ENCODE measurements at regions not wholly inside any gene's neighbourhood (a gene's known extent, or its start where the extent isn't known, plus 50 kb on each side); places are given as distances from the start of the nearest gene placed in this dataset.
A peak's percentile ranks its signal among the peaks of the same experiment; 100 is the strongest.
"Not testable (repeated sequence)": the region's sequence is repeated elsewhere in the genome, so short reads cannot be mapped to it uniquely, and the experiment has no call there.

DNA sequence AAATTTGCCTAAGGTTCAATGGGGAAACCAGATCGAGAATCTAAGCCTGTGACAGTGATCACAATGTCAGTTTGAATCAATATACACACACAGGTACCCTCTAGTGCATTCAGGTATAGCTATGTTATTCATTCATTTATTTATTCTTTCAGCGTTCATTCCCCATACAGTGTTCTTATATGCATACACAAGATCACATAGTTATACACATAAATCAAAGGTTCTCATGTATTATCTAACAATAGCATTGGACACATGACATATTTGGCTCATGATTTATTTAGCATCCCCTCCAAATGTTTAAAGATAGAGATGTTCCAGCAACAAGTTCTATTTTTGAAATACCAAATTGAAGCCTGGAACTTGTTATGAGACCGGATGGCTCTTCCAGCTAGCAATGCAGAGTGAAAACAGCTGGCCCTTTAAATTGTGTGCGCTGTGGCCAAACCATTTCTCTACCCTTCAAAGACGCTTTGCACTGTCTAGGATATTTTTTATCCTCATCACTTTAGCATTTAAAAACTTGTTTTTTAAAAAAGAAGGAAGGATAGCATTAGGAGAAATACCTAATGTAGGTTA, 131.0 kb downstream of the ATXN3L start:
- no peak for DNase-seq (ENCODE audit: low read depth in 2 of 2)

DNA sequence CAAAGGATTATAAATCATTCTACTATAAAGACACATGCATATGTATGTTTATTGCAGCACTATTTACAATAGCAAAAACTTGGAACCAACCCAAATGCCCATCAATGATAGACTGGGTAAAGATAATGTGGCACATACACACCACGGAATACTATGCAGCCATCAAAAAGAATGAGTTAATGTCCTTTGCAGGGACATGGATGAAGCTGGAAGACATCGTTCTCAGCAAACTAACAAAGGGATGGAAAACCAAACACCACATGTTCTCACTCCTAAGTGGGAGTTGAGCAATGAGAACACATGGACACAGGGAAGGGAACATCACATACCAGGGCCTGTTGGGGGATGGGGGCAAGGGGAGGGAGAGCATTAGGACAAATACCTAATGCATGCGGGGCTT, 133.2 kb downstream of the ATXN3L start:
- not testable (repeated sequence) for DNase-seq (ENCODE audit: low read depth in 2 of 2)

DNA sequence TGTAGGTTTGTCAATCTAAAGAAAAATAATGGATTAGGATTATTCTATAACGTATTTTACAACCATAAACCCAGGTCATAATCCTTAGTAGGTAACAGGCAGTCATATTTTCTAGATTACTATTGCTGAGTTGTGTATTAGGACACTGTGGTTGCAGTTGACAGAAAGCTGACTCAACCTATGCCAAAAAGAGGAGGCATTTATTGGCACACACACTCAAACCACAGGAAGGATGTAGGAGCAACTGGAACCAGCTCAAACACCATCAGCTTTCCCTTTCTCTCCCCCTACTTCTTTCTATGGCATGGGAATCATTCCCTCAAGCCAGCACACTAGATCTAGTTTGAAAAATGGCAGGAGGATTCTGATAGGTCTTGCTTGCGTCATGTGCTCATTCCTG, 136.4 kb upstream of the FAM9C start:
- DNase-seq (ENCODE audit: low read depth in 2 of 2) = no peak

DNA sequence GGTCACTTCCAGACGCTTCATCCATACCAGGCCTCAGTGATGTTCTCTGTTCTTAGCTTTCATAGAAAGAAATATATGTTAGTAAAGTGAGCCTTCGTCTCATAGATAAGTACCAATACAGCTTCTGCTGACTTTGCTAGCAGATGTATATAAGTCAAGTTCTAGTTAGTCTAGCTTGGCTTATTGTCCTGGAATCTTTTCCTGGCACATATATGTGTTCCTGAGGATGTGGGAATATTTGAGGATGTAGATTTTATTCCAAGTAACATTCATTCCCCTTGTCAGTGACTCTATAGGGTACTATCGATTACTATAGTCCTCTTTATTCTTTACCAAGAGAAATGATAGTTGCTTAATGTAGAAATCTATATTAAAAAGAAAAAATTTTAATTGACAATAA, 135.2 kb upstream of the FAM9C start:
- DNase-seq (ENCODE audit: low read depth in 2 of 2) = no peak

DNA sequence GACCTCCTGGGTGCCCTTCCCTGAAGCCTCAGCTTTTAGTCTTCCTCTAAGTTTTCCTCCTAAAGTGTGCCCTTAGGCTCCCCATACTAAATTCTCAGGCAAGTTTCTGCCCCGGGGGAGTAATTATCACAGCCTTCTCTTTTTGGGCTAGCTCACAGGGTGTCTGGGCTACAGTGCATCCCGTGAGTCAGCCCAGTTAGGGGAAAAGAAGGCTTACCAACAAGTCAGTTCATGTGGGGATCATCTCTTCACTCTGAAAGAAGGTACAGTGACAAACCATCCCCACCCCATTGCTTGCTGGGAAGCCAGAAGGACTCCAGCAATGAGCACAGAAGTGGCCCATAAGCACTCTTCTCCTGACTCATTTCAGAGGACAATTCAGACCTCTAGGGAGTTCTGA, 134.7 kb upstream of the FAM9C start:
- DNase-seq (ENCODE audit: low read depth in 2 of 2) = no peak

DNA sequence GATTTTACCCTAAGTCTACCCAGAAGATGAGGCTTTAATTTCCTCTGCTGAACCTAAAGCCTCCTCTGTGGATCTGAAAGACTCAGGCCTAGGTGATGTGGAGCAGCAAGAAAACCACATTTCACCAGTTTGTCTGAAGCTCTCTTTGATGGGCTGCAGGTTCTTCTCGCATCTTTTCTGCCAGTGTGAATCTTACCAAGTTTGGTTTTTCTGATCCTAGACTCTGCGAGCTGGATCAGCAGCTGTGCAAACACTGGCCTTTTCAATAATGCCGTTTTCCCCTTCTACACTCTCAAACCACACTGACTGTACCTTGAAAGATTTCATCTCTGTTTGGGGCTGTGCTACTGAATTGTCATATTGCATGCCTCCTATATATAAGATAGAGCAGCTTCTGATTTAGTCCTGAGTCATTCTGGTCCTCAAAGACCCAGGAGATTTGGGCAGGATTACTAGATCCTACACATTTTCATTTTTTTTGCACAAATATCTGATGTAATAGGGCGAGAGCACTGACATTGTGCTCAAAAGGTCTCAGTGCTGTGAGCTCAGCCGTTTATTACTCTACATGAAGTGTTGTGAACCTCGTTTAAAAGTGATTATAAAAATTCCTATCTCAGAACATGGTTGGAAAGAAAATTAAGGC, 133.6 kb upstream of the FAM9C start:
- no peak for DNase-seq (ENCODE audit: low read depth in 2 of 2)

DNA sequence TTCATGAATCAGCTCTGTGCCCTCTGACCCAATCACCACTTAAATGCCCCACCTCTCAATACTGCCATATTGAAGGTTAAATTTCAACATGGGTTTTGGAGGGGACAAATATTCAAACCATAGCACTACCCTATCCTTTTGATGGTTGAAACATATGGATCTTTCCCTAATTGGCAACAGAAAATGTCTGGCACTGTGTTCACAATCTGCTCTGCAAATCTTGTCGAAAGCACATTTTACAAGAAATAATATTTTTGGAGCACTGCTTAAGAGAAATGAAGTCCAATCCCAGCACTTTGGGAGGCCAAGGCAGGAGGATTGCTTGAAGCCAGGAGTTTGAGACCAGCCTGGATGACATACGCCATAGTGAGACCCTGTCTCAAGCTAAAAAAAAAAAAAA, 130.6 kb upstream of the FAM9C start:
- DNase-seq (ENCODE audit: low read depth in 2 of 2) = no peak

DNA sequence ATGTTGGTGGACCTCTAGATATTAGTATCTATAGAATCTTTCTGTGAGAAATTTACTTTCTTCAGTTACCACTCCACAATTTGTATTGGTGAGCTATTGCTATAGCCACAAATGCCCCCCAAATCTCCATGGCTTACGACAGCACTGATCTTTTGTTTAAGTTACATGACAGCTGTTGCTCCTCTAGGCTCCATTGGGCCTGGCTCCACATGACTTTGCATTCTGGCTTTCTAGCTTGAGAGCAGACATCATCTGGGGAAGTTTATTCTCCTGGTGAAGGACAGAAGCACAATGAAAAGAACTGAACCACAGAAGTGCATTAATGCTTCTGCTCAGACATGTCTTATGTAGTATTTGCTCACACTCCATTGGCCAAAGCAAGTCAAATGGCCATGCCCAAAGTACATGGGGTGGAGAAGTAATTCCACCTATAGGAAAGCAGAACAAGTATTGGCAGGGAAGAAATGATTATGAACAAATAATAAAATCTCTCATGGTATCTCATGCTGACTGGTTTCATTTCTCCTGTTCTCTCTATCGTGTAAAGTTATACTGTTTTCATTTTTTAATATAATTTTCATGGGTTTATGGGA, 126.6 kb upstream of the FAM9C start:
- no peak for DNase-seq (ENCODE audit: low read depth in 2 of 2)

DNA sequence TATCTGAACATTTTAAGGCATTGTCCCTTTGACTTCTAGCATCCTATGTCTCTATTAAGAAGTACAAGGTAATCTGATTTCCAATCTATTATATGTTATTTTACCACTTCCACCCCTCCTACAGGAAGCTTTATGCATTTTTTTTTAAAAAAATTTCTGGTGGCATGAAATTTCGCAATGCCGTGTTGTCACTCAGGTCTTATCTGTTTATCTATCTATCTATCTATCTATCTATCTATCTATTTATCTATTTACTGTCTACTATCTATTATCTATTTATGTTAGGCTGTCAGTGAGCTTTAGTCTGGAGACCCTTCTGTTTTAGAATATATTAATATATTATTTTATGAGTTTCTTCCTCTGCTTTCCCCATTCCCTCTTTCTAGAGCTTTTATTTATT, 125.3 kb upstream of the FAM9C start:
- no peak for DNase-seq (ENCODE audit: low read depth in 2 of 2)

DNA sequence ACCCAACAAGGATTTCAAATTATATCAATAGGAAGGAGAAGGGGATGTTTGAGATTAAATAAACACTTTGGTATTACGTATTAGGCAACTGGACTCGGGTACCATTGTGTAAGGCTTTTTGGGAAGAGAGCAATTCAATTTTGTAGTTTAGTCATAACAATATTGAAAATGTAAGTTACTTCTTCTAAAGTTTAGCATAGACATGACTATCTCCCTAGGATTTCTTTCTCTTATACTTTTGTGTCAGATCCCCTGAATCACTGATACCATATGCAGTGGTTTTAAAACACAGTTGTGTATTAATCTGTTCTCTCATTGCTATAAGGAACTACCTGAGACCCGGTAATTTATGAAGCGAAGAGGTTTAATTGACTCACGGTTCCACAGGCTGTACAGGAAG, 123.8 kb upstream of the FAM9C start:
- DNase-seq (ENCODE audit: low read depth in 2 of 2) = no peak

DNA sequence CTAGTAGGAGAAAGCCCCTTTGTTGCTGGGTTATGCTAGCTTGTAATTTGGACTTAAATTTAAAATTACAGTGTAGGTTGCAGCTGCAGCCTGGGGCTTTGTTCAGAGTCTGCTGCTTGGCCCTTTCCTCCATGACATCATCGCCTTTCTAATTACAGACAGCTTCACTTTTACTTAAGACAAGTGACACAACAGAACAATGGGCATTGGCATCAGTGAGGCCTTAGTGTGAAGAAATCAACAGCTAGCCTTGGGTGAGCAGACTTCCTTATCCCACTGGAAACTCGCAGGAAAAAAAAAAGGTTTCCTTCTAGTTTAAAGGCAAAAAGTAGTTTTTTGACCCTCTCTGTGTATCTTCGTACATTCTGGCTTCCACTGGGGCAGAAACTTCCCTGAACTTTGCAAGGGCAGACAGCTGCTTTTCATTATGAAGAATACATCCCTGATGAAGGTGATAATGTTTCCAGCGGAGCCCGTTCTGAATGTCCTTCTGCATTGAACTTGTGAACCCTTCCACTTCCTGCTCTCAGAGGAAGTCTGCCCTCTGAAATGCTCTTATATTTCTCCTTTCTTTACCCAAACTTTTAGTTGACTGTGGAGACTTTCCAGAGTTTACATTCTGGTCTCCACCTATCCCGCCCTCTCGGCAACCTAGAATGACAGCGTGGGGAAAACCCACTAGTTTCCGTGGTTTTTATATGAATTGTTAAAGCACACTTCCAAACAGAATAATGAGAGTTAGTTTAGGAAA, 123.2 kb upstream of the FAM9C start:
- peak in 1 of 2 experiments; percentile 6 for DNase-seq (ENCODE audit: low read depth in 2 of 2)

DNA sequence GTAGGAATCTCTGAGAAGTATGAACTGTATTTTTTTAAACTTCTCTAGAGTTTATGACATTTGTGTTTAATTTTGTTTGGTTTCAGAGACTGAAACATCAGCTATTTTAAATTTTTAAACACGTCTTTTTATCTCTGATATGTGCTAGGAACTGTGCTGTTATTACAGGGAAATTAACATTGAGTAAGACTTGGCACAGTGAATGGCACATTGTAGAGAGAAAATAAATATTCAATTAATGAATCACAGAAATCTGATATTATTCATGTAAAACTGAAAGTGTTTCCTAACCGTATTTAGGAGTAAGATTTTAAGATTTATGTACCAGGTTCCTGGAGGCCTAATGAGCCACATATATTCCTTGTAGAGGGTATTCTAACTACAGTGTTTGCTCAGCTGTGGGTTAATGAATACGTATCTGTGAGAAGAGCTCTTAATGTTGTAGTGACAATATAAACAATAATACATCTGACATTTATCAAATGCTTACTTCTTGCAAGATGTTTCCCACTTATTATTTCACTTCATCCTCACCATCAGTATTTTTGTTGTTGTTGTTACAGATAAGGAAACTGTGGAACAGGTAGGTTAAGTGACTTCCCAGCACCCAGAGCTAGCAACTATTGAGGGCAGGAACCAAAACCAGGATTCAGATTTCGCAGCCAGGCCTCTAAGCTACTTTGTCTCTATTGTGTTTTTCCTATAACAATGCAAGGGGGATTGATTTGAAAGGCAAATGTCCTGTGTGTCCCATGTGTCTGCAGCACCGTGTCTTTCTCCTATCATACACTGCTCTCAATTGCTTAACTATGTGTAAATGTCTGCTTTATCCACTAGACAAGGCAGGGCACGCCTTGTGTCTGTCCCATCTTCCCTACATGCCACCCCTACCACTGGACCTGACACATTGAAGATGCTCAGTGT, 121.1 kb upstream of the FAM9C start:
- DNase-seq (ENCODE audit: low read depth in 2 of 2) = no peak

DNA sequence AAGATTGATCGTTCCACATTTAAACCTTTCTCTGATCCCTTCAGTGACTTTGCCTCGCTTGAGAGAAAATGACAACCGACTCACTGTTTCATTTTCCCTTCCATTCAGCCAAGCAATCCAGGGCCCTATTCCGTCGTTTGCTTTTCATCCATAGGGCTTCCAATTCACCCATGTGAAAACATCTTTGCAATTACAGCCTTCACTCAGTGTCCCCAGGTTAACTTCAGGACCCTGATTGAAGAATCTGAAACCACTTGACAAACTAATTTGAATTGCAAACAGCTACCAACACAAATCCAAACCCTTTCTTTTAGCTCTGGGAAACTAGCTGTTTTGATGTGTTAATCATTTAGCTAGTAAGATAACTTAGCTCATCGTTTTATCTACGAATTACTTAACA, 120.2 kb upstream of the FAM9C start:
- DNase-seq (ENCODE audit: low read depth in 2 of 2) = no peak

DNA sequence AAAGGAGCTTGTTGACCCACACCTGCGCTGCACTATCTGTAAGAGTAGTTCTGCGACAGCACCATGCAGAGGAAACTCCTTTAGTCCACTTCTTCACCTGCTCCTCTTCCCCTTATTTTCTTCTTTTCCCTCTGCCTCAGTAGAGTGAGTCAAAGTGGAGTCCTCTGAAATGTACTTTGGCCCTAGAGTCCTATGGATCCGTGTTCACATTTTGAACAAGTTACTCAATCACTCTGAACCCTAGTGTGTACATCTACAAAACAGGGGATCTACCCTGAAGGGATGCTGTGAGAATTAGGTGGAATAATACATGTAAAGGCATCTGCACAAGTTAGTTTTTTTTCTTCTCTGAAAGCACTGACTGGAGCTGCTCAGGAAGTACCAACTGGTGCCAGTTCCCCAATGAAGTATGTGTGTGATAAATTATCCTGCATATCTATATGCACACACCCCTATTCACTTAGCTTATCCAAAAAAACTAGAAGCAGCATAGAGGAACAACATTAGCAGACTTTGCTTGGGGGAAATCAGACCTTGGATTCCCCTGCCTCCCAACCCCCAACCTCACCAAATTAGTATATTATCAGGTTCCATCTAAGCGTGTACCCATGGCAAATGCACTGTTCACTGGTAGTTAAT, 118.5 kb upstream of the FAM9C start:
- DNase-seq (ENCODE audit: low read depth in 2 of 2) = no peak

DNA sequence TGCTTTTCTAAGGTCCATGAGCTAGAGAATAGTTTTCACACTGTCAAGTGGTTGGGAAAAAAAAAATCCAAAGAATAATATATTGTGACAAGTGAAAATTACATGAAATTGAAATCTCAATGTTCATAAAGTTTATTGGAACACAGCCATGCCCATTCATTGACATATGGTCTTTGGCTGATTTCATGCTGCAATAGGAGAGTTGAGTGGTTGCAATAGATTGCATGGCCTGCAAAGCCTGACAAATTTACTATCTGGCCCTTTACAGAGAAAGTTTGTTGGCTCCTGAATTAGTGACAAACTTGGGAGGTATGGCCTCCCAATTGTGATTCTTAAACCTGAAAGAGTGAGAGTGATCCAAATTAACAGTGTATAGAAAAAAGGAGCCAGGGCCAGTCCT, 115.5 kb upstream of the FAM9C start:
- DNase-seq (ENCODE audit: low read depth in 2 of 2) = no peak

DNA sequence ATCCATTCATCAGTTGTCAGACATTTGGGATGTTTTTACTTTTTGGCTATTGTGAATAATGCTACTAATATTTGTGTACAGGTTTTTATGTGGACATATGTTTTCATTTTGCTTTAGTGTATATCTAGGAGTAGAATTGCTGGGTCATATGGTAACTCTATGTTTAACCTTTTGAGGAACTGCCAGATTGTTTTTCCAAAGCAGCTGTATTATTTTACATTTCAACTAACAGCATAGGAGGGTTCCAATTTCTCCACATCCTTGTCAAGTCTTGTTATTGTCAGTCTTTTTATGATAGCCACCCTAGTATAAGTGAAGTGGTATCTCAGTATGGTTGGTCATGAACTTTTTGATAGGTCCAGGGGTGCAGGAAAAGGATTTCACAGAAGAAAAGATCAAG, 114.5 kb upstream of the FAM9C start:
- DNase-seq (ENCODE audit: low read depth in 2 of 2) = no peak

DNA sequence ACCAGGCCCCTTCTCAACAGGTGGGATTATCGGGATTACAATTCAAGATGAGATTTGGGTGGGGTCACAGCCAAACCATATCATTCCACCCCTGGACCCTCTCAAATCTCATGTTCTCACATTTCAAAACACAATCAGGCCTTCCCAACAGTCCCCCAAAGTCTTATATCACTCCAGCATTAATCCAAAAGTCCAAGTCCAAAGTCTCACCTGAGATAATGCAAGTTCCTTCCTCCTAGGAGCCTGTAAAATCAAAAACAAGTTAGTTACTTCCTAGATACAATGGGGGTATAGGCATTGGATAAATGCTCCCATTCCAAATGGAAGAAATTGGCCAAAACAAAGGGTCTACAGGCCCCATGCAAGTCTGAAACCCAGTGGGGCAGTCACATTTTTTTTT, 111.1 kb upstream of the FAM9C start:
- not testable (repeated sequence) for DNase-seq (ENCODE audit: low read depth in 2 of 2)

DNA sequence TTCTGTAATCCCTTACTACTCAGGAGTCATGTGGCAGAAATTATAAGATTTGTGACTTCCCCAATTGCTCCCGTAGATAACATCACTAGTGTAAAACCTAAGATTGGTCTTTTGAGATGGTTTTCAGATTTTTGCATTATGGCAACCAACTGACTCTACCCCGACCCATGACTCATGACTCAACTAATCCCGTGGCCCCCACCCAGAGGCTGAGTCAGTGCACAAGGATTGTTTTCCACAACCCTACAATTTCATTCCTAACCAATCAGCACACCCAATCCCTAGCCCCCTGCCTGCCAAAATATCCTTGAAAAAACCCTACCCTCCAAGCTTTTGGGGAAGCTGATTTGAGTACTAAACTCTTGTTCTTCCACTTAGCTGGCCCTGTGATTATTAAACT, 109.4 kb upstream of the FAM9C start:
- no peak for DNase-seq (ENCODE audit: low read depth in 2 of 2)

DNA sequence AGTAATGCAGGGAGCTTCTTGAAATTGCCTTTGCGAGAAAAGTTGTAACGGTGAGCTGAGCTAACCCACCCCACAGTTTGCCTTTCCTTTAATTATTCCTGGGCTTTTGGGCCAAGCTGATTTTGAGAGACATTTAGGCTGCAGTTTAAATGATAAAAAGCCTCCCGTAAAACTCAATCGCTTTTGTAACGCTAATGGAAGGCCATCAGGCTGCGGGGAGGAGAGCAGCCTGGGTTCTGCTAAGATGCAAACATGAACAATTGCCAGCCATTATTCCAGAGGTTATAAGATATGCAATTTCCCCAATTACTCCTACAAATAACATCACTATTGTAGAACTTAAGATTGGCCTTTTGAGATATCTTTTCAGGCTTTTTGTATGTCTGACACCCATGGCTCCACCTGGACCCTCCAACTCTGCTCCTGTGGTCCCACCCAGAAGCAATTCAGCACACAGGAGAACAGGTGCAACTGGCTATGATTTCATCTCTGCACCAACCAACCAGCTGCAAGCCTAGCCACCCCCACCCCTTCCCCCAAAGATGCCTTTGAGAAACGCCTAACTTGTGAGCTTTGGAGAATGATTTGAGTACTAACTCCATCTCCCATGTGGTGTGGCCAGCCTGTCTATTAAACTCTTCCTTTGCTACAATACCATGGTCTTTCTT, 108.2 kb upstream of the FAM9C start:
- no peak for DNase-seq (ENCODE audit: low read depth in 2 of 2)

DNA sequence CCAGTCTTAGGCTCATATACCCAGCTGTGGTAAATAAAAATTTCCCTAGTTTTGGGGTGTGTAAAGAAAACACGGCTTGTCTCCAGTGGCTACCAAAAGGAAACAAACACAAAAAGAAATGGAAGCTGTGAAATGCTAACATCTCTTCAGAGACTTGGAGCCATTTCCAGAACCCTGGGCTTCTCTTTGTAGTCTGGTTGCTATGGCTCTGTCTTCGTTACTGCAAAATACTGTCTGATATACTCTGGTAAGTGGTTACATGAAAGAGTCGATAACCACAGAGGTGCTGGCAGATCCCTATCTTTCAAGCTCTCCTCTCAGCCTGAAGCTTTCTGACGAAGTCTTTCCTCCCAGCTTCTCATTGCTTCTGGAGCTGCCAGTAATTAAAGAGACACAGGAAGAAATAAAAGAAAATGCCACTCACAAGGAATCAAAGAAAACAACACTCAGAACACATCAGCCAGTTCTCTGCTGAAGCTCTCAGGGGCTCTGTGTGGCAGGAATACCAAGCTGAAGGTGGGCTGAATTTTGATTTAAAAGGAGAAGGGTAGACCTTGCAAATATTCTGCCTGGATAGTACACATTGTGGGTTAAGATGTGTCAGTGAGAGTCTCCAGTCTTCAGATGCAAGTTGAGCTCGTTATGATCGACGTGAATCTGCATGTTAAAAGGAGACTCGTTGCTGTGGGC, 107.6 kb upstream of the FAM9C start:
- DNase-seq (ENCODE audit: low read depth in 2 of 2) = no peak
